Gastroesophageal sphincter (tissue), 3 donors: ENCODE measurements at regions not wholly inside any gene's neighbourhood (a gene's known extent, or its start where the extent isn't known, plus 50 kb on each side); places are given as distances from the start of the nearest gene placed in this dataset.

Source experiments
- CTCF ChIP-seq, 4 experiments: fragments of 200-600 bp in 2 of 4; fragments of 450-650 bp in 2 of 4; sonication (generic) in 1 of 4; IDR thresholded peaks; one replicate each; pipeline ENCODE4 v1.5.1; 2017 to 2019; ENCODE audit warnings: antibody characterized with exemption in 4 of 4, mild to moderate bottlenecking in 2 of 4, moderate library complexity in 2 of 4
- EP300 ChIP-seq: sonication (generic); formaldehyde crosslinking; IDR thresholded peaks from one replicate; pipeline ENCODE4 v1.6.1; 2017; ENCODE audit warnings: antibody characterized with exemption, mild to moderate bottlenecking
- POLR2AphosphoS5 ChIP-seq: sonication (generic); formaldehyde crosslinking; IDR thresholded peaks from one replicate; pipeline ENCODE4 v1.6.1; 2017; ENCODE audit warnings: antibody characterized with exemption

GRCh38 chr3:73964818-73965217 is 340.1 kb upstream of the PDZRN3 start:
- TF ChIP-seq EP300 (no peak), CTCF (IDR thresholded peaks at IDR 0.05) (no peak), POLR2AphosphoS5 (no peak)
